HG02798 (cell line): ENCODE measurements at regions not wholly inside any gene's neighbourhood (a gene's known extent, or its start where the extent isn't known, plus 50 kb on each side); places are given as distances from the start of the nearest gene placed in this dataset.
"Not testable (repeated sequence)": the region's sequence is repeated elsewhere in the genome, so short reads cannot be mapped to it uniquely, and the experiment has no call there.

Experiments
- ATAC-seq: cut with Tn5 transposase; IDR thresholded peaks from one replicate; pipeline ENCODE4 v1.9.1; 2021; ENCODE audit warnings: mild to moderate bottlenecking; ENCODE audit not compliant: unreplicated experiment, poor library complexity

DNA sequence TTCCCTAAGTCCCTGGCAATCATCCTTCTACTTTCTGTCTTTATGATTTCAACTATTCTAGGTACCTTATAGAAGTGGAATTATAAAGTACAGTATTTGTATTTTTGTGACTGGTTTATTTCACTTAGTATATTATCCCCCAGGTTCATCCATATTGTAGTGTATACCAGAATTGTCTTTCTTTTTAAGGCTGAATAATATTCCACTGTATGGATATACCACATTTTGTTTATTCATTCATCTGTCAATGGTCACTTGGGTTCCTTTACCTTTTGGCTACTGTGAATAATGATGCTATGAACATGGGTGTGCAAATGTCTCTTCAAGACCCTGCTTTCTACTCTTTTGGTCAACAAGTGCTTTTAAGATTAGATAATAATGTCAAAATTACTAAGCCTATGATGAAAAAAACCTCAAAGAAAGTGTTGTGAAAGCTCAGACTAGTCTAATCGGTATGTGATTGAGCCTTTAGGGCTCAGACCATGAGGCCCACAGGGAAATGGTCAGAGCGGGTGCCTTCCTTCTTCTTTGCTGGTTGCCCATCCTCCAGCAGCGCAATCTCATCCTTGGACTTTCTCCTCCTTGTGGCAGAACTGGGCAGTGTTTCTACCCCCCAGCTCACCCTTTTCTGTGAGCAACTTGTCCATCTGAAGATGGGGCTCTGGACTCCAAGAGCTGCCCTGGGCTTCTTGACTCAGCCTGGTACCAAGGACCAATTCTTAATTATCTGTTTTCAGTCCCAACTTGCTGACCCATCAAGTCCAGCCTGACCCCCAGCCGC, 105.4 kb downstream of the TTC8 start:
- no peak for ATAC-seq

DNA sequence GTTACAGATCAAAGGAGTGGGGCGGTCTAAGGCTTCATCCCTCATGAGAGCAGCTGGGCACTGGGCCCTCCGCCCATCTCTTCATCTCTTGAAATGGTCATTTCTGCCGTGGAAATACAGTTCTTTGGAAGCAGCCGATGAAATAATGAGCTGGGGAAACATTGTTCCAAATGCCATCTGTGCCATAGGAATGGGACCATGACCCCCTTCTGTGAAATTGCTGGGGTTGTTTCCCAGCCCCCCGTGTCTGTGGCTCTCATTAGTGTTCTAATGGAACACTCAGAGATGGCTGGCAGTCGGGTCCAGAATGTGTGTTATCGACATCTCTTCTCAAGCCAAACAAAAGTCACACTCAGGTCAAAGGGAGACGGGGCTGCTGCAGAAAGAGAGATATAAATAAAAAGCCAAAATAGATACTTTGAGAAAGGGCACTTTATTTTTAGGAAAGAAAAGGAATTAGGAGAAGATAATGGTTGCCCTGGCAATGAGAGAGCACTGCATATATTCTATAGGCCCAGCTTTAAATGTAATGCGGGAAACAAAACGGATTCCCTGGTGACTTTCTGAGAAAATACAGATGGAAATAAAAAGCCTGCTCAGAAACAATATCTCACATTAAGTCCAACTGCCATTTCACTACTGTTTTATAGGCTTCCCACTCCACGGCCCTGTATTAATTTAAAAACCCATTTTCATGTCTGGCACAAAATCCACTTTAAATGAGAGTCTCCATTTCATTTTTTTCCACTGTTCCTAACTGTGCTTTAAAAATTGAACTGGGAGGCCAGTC, 107.1 kb downstream of the TTC8 start:
- no peak for ATAC-seq

DNA sequence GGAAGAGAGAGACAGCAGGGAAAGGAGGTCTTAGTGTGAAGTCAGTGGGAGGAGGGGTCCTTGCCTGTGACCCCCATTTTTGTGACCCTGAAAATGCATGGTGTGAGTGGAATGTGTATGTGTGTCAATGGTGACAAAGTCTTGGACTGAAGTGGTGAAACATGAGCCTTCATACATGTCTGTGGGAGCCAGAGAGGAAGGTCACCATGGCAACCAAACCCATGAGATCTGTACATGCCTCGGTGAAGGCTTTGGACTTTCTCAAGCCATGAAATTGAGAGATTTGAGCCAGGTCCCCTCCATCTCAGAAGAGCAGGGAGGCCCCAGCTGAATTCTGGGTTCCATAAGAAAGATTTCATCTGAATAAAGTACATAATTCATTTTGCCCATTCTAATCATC, 108.7 kb downstream of the TTC8 start:
- no peak for ATAC-seq

DNA sequence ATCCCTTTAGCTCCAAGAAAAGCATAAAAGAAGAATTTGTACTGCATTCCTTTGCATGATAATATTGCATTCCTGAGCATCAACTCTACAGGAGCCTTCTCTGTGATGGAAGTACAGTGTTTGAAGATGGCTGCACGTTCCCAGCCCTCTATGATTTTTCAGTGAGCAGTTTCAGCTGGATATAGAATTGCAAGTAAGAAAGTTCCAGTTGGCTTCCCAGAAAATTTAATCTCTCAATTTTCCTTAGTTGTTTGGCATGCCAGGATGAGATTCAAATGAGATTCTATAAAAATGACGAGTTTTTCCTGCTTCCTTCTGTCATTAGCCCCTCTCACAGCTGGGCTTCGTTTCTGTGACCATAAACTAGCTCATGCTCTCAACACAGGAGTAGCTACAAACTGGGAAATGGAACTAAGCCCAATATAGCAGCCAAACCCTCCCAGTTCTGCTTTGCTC, 109.9 kb downstream of the TTC8 start:
- no peak for ATAC-seq

DNA sequence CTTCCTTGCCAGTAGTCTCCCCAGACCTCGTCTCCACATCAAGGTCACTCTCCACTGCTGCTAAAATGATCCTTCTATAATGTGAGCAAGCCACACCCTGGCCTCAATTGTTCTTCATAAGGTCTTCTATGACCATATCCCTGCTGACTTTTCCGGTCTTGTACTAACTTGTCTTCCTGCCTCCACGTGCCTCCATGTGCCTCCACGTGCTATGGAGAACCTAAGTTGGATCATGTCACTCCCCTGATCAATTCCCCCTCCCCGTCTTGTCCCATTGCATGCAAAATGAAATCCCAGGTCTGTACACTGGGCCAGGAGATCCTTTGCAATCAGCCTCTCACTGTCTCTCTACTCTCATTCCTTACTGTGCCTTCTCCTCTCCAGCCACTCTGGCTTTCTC, 110.6 kb downstream of the TTC8 start:
- ATAC-seq, result no peak

DNA sequence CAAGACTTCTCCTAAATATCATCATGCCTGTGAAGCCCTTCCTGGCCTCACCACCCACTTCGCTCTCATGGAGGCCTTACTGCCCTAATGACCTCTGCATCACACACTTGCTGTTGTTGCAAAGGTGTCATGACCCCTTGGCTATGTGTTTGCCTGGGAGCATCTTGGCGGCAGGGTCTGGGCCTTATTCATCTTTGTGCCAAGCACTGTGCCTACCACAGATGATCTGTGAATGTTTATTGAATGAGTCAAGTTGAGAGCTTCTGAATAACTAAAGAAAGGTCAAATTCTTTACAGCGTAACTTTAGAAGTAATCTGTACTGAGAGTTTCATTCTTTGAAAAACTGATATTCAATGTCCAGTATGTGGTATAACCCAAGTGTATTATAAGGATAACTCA, 113.3 kb downstream of the TTC8 start:
- no peak for ATAC-seq

DNA sequence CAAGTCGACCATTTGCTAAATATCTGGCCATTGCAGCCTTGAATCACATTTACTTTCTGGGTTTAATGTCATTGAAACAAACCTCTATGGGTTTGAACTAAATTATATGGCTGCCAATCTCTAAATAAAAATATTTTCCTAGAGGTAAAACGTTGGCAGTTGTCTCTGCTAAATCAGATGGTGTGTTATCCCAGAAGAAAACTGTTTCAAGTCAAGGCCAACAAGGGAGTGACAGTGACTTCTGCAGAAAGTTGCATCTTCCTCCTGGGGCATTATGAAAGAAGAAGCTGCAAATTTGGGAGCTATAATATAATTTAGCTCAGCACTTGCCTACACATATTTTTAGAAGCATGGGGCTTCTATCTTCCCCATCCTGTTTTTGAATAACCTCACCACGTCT, 116.2 kb downstream of the TTC8 start:
- ATAC-seq, result no peak

DNA sequence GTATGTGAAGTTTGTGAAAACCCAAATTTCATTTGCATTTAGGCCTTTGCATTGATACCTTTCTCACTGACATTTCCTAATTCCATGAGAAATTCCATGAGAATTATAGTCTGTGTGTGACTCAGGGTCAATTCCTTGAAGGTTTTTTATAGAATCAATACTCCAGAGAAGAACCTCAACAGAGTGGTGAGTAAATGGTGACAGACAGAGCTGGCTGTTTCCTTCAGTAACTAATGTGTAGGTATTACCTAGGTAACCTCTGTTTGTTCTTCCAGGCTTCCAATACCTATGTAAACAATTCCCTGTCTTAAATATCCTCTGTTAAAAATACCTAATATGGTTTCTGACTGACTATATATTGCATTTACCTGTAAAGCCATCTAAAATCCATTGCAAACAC, 117.0 kb downstream of the TTC8 start:
- no peak for ATAC-seq

DNA sequence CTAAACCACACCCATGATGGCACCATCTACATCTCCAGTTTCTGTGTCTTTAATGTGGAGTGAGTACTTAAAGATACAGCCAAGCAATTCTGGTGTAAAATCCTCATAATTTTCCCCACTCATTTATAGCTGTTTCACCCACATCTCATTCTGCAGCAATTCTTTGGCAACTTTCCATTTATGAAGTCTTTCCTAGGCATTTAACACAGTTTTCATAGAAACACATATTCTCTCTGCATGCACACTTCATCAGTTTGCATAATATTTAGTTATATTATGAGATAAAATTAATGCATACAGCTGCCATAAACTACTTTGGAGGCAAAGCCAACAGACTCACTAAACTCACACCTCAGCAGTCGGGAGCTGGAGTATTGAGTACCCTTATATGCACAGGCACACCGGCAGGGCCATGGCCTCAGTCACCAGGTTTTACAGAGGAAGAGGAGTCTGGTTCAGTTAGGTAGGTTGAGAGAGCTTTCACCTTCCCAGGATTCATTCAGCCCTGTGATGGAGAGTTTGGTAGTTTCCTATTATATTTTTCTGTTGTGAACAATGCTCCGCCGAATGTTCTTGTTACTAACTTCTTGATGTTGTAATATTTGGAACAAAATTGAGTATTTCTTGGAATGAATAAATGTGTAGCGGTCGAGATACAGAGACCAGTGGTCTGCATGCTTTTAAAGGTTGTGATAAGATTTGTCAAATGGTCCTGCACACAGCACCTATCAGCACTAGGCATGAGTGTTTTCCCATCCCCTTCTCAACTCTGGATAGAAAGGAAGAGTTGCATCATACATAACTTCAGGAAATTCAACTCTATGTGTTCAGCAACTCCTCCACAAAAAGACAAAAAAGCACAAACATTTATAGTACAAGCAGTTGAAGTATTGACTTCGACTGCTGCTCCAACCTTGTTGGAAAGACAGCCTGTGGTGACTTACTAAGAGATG, 123.5 kb downstream of the TTC8 start:
- ATAC-seq, result no peak

DNA sequence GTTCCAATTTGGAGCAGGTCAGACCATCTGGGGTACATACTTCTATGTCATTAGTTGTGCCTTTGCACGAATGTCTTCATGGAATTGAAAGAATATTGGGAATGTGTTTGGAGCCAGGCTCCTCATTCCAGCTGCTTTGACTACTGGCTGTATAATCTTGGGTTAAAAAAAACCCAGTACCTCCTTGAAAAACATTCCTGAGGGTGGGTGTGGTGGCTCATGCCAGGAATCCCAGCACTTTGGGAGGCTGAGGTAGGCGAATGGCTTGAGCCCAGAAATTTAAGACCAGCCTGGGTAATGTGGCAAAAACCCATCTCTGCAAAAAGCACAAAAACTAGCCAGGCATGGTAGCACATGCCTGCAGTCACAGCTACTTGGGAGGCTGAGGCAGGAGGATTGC, 125.6 kb downstream of the TTC8 start:
- ATAC-seq, result no peak

DNA sequence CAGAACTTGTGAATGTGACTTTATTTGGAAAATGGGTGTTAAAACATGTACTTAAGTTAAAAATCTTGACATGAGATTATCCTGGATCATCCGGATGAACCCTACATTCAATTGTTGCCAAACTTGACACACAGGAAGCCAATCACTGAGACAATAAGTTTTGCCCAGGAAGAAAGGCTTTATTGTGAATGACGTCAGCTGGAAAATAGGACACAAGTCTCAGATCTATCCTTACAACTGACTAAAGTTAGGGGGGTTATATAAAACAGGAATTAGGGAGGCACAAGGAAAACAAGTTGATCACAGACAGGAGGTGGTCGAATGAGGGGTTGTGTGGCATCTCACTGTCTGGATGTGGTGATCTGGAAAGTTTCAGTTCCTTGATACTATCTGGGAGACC, 126.9 kb downstream of the TTC8 start:
- ATAC-seq, result no peak

DNA sequence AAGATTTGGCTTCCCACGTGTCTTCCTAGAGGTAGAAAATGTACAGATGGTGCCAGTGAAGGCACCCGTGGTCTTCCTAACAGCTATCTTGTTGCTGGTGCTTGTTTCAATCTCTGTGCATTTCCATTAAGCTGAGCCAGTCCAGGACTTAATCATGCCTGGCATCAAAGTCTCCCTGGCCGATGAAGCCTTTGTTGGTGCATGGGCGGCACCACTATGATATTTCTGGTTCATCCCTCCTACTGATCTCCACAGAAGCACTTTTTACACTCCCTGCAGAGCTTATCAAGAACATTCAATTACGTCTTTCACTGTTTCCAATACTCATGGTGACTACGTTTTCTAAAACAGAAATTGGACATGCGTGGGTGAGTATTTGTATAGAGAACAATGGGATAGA, 128.4 kb downstream of the TTC8 start:
- ATAC-seq, result no peak

DNA sequence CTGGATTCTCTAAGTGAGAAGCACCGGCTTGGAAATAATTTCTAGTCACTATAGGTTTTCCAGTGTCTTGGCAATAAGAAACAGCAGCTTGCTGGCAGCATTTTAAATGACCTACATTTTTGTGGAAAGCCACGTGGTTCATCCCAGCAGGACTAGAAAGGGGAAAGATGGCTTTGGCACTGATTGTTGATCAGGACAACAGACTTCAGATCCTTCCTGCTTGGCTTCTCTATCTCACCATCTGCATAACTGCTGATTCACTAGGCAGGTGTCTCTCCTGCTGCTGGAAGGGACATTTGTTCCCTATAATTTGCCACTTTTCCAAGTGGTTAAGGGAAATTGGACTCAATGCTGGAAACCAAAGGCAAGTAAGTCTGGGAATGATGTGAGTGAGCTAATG, 131.0 kb downstream of the TTC8 start:
- ATAC-seq, result no peak

DNA sequence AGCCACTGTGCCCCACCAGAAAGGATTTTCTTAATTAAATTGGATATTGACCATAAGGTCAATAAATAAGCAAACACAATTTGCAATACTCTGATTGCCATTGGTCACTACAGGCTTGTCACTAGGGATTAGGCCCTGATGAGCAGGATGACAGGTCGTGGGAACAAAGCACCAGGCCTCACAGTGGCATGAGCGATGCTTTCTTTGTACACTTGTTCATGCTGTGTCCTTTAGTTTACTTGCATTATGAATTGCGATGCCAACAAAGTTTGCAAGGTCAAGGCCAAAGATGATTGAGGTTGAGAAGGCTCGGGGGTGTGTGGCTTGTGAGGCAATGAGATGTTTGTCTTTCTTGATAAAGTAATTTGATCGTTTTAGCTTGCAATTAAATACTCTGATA, 136.0 kb downstream of the TTC8 start:
- ATAC-seq, result no peak

DNA sequence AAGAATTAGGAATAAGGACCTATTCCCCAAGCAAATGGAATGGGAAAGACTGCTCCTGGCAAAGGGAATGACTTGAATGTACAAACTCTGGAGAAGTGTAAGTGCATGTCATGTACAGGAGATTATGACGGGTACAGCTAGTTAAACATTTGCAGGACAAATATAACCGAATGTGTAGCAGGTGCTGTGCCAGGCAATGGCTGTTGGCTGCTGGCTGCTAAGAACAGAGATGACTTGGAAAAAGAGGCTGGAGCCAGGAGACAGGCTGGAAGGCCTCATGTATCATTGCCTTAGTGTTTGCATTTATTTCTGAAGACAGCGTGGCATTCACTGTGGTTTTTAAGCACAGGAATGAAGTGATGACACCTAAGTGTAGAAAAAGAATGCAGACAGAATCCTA, 136.8 kb downstream of the TTC8 start:
- no peak for ATAC-seq

DNA sequence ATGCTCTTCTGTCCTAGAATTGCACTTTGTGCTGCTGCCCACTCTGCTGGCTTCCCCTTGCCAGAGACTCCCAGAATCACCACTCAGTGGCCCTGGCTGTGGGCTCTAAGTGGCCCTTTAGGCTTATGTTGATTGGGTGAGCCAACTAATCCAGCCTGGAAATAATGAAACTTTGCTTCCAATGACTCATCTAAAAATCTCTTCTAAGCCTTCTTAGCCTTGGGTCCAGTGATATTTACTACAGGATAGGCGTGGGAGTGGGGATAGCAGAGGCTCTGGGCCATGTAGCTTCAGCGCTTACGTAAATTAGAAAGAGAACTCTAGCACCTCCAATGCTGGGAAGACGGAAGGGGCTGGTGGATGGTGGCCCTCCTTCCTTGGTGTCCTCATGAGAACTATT, 137.9 kb downstream of the TTC8 start:
- ATAC-seq, result no peak

DNA sequence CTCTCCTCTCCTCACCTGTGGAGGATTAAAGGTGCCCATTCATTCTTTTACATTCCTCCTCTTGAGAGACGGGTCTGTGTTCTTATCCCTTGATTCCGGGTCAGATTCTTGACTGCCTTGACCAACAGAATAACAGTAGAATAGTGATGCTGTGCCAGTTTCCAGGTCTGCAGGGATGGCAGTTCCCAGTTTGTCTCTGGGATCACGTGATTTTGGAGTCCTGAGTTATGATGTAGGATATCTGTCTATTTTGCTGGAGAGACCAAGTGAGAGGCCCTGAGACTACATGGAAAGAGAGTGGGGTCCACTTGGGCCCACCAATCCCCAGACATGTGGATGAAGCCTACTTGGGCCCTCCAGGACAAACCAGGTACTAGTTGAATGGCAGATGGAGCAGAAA, 142.8 kb downstream of the TTC8 start:
- ATAC-seq, result no peak

DNA sequence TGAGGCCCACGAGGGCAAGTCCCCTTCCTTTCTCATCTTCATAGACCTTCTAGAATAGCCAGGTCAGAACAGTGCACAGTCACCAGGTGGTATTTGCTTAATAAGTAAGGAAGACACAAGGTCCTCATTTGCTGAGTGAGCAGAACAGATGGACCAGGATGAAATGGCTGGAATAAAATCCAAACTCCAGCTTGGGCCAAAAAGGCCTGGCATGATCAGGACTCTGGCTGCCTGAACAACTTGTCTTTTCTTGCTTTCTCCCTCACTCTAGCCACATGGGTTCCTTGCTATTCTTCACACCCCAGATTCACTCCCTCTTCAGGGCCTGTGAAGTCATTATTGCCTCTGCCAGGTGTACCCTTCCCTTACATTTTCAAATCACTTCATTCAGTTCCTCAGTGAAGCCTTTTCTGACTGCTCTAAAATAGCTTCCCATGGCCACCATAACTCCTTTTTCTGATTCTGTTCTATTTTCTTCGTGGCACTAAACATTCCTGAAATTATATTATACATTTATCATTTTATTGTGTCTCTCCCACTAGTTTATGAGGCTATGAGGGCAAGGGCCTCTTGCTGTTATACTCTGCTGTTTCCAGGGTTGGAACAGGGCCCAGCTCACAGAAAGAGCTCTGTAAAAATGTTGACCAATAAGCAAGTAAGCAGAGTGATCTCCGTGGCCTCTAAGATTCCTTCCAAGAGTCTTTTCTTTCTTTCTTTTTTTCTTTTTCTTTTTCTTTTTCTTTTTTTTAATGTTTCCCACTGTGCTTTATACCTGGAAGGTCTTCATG, 150.8 kb downstream of the TTC8 start:
- no peak for ATAC-seq

DNA sequence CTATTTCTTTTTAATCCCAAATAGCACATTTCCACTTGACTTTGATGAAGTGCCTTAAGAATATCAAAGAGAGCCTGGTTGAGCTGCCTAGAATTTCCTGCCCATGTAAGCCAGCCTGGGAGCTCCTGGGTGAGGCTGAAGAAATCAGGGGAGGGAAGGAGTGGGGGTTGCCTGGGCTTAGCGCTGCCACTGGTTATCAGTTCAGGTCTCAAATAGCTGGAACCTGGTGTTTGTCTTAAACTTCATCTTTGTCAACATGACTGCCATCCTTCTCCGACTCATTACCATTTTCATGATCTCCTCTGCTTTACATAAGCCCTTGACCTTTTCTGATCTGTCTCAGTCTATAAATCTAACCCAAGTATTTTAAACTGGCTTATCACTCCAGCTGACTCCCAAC, 151.5 kb downstream of the TTC8 start:
- no peak for ATAC-seq

DNA sequence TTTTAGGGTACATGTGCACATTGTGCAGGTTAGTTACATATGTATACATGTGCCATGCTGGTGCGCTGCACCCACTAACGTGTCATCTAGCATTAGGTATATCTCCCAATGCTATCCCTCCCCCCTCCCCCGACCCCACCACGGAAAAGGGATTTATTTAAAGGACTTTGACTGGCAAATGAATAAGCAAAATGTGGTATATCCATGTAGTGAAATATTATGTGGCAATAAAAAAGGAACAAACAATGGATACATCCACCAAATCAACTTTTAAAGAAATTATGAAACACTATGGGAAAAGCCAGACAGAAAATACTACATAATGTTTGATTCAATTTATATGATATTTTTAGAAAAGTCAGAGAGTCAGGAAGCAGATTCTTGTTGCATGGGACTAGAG, 156.5 kb downstream of the TTC8 start:
- not testable (repeated sequence) for ATAC-seq
